Sigmoid colon (tissue), 4 donors: ENCODE measurements at regions not wholly inside any gene's neighbourhood (a gene's known extent, or its start where the extent isn't known, plus 50 kb on each side); places are given as distances from the start of the nearest gene placed in this dataset.

Experiments used
- EP300 ChIP-seq, 4 donors: sonication (generic); formaldehyde crosslinking; IDR thresholded peaks; one replicate each; pipeline ENCODE4 v1.6.1; 2017; ENCODE audit warnings: antibody characterized with exemption in 4 of 4
- TF ChIP-seq, protein P1 (sequence below), 4 experiments: fragments of 450-650 bp in 3 of 4; fragments of 200-600 bp in 1 of 4; IDR thresholded peaks; one replicate each; pipeline ENCODE4 v1.5.1; 2016 to 2019; ENCODE audit warnings: antibody characterized with exemption in 4 of 4, mild to moderate bottlenecking in 3 of 4, moderate library complexity in 2 of 4

DNA sequence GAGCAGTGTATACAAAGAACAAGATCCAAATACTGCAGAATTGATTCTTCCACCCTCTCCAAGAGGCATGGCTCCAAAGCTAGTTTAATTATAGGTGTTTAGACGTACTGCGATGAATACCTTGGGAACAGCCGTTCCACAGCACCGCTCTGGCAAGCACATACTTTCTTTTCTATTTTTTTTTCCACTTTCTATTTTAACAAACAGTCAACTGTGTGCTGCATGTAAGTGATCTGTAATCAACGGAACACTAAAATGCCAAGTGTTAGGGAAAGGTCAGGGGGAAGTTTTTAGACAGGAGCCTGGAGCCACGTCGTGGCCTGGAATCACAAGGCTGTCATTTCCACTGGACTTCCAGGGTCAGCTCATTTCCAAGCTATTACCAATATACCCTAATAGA, 486.4 kb upstream of the DAB1 start:
- TF ChIP-seq, protein P1, sequence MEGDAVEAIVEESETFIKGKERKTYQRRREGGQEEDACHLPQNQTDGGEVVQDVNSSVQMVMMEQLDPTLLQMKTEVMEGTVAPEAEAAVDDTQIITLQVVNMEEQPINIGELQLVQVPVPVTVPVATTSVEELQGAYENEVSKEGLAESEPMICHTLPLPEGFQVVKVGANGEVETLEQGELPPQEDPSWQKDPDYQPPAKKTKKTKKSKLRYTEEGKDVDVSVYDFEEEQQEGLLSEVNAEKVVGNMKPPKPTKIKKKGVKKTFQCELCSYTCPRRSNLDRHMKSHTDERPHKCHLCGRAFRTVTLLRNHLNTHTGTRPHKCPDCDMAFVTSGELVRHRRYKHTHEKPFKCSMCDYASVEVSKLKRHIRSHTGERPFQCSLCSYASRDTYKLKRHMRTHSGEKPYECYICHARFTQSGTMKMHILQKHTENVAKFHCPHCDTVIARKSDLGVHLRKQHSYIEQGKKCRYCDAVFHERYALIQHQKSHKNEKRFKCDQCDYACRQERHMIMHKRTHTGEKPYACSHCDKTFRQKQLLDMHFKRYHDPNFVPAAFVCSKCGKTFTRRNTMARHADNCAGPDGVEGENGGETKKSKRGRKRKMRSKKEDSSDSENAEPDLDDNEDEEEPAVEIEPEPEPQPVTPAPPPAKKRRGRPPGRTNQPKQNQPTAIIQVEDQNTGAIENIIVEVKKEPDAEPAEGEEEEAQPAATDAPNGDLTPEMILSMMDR (IDR thresholded peaks at IDR 0.05), result no peak
- no peak for TF ChIP-seq EP300 (IDR thresholded peaks at IDR 0.05)
